ENCODE measurements at regions not wholly inside any gene's neighbourhood (a gene's known extent, or its start where the extent isn't known, plus 50 kb on each side); places are given as distances from the start of the nearest gene placed in this dataset.
"Not testable (repeated sequence)": the region's sequence is repeated elsewhere in the genome, so short reads cannot be mapped to it uniquely, and the experiment has no call there.

GRCh38 chr15:36008719-36009118, 462.8 kb upstream of the DPH6 start:
- DNase-seq: no peak

- no peak for DNase-seq
Observed at GRCh38 chr15:36024031-36024688, 478.2 kb upstream of the DPH6 start.

- no peak for DNase-seq
Observed at GRCh38 chr15:36026627-36027283, 480.8 kb upstream of the DPH6 start.

GRCh38 chr15:36029606-36030210, 483.7 kb upstream of the DPH6 start:
- no peak for DNase-seq

GRCh38 chr15:36039996-36040572, 494.1 kb upstream of the DPH6 start:
- DNase-seq: no peak

GRCh38 chr15:36047018-36047716, 501.2 kb upstream of the DPH6 start:
- not testable (repeated sequence) for DNase-seq

GRCh38 chr15:36050899-36051298, 504.9 kb upstream of the DPH6 start:
- DNase-seq: no peak

GRCh38 chr15:36052641-36053040, 506.7 kb upstream of the DPH6 start:
- DNase-seq: not testable (repeated sequence)

GRCh38 chr15:36053746-36054145, 507.8 kb upstream of the DPH6 start:
- no peak for DNase-seq

- DNase-seq: no peak
Observed at GRCh38 chr15:36059596-36059995, 513.6 kb upstream of the DPH6 start.

- DNase-seq: no peak
Observed at GRCh38 chr15:36062357-36062756, 516.4 kb upstream of the DPH6 start.

- no peak for DNase-seq
Observed at GRCh38 chr15:36066757-36067156, 512.7 kb upstream of the CDIN1 start.

- DNase-seq: no peak
Observed at GRCh38 chr15:36067483-36068274, 511.7 kb upstream of the CDIN1 start.

GRCh38 chr15:36075333-36075732, 504.1 kb upstream of the CDIN1 start:
- DNase-seq: no peak

- DNase-seq: no peak
Observed at GRCh38 chr15:36079021-36079420, 500.4 kb upstream of the CDIN1 start.

GRCh38 chr15:36080759-36081158, 498.7 kb upstream of the CDIN1 start:
- DNase-seq: no peak

- no peak for DNase-seq
Observed at GRCh38 chr15:36090286-36090946, 489.0 kb upstream of the CDIN1 start.

- no peak for DNase-seq
Observed at GRCh38 chr15:36106640-36107335, 472.6 kb upstream of the CDIN1 start.

- DNase-seq: no peak
Observed at GRCh38 chr15:36108541-36108940, 470.9 kb upstream of the CDIN1 start.

- no peak for DNase-seq
Observed at GRCh38 chr15:36109943-36110658, 469.3 kb upstream of the CDIN1 start.

GRCh38 chr15:36110659-36110993, 468.8 kb upstream of the CDIN1 start:
- no peak for DNase-seq

Measured in NCI-H1092 (cell line).